ENCODE measurements at regions not wholly inside any gene's neighbourhood (a gene's known extent, or its start where the extent isn't known, plus 50 kb on each side); places are given as distances from the start of the nearest gene placed in this dataset.

GRCh38 chr2:12510070-12510469, 206.7 kb upstream of the TRIB2 start:
- DNase-seq (ENCODE audit: low read depth, low spot score) (no peak), FAIRE-seq (no peak)
- Histone ChIP-seq H4K20me1 (ENCODE audit: control insufficient read depth, extremely low read depth, insufficient read depth, low read length) (no peaks in the 10 kb centered on the region), H3K4me3 (ENCODE audit: control insufficient read depth in 2 of 3, extremely low read depth in 1 of 3, insufficient read depth in 2 of 3, low read depth in 1 of 3, low read length in 3 of 3) (no peak overlapping the region), H3K9ac (ENCODE audit: control insufficient read depth, extremely low read depth, insufficient read depth, low read length) (no peak overlapping the region), H3K79me2 (ENCODE audit: control insufficient read depth, insufficient read depth, low read length) (no peaks in the 10 kb centered on the region), H3K27ac (ENCODE audit: control insufficient read depth, insufficient read depth, low read length) (no peak overlapping the region), H3K4me1 (ENCODE audit: control insufficient read depth, extremely low read depth, insufficient read depth, low read length) (peaks cover 25% of the 10 kb centered on the region), H3K9me1 (ENCODE audit: control insufficient read depth, extremely low read depth, insufficient read depth, low read length) (no peaks in the 10 kb centered on the region), H3K27me3 (ENCODE audit: control insufficient read depth, extremely low read depth, insufficient read depth, low read length) (peaks cover 5% of the 10 kb centered on the region), H3K9me3 (ENCODE audit: control insufficient read depth, low read depth, low read length) (no peaks in the 10 kb centered on the region), H3K36me3 (ENCODE audit: control insufficient read depth in 2 of 2, extremely low read depth in 1 of 2, insufficient read depth in 2 of 2, low read length in 2 of 2) (no peaks in the 10 kb centered on the region), H3K4me2 (ENCODE audit: control insufficient read depth, extremely low read depth, insufficient read depth, low read depth, low read length) (no peak overlapping the region), H2AFZ (ENCODE audit: control insufficient read depth, low read length) (no peak overlapping the region)
- dilution Hi-C loops (cut with MboI; ENCODE audit: extremely low pct_ligation_motif_present, low sequenced_read_pairs) = no loop called here
- TF ChIP-seq EZH2 (IDR thresholded peaks at IDR 0.05; ENCODE audit: low read length) (no peak), CTCF (optimal IDR thresholded peaks at IDR 0.05 in 1 of 3, IDR thresholded peaks at IDR 0.05 in 1 of 3, conservative IDR thresholded peaks at IDR 0.05 in 1 of 3; ENCODE audit: extremely low read depth in 1 of 3, insufficient read depth in 2 of 3, low read length in 3 of 3) (no peak)

GRCh38 chr2:12513339-12513738, 203.4 kb upstream of the TRIB2 start:
- H3K4me3 ChIP-seq (ENCODE audit: control insufficient read depth in 2 of 3, extremely low read depth in 1 of 3, insufficient read depth in 2 of 3, low read depth in 1 of 3, low read length in 3 of 3) = no peak overlapping the region
- H3K4me2 ChIP-seq (ENCODE audit: control insufficient read depth, extremely low read depth, insufficient read depth, low read depth, low read length) = no peak overlapping the region
- no peak overlapping the region for H2AFZ ChIP-seq (ENCODE audit: control insufficient read depth, low read length)
- H4K20me1 ChIP-seq (ENCODE audit: control insufficient read depth, extremely low read depth, insufficient read depth, low read length) = no peaks in the 10 kb centered on the region
- no peak overlapping the region for H3K27ac ChIP-seq (ENCODE audit: control insufficient read depth, insufficient read depth, low read length)
- TF ChIP-seq EZH2 (IDR thresholded peaks at IDR 0.05; ENCODE audit: low read length) = no peak
- TF ChIP-seq CTCF (optimal IDR thresholded peaks at IDR 0.05 in 1 of 3, IDR thresholded peaks at IDR 0.05 in 1 of 3, conservative IDR thresholded peaks at IDR 0.05 in 1 of 3; ENCODE audit: extremely low read depth in 1 of 3, insufficient read depth in 2 of 3, low read length in 3 of 3) = no peak
- peaks cover 9% of the 10 kb centered on the region for H3K4me1 ChIP-seq (ENCODE audit: control insufficient read depth, extremely low read depth, insufficient read depth, low read length)
- no peaks in the 10 kb centered on the region for H3K36me3 ChIP-seq (ENCODE audit: control insufficient read depth in 2 of 2, extremely low read depth in 1 of 2, insufficient read depth in 2 of 2, low read length in 2 of 2)
- FAIRE-seq (peak; percentile 39), DNase-seq (ENCODE audit: low read depth, low spot score) (no peak)
- dilution Hi-C loops (cut with MboI; ENCODE audit: extremely low pct_ligation_motif_present, low sequenced_read_pairs) = no loop called here
- H3K9me1 ChIP-seq (ENCODE audit: control insufficient read depth, extremely low read depth, insufficient read depth, low read length) = no peaks in the 10 kb centered on the region
- H3K79me2 ChIP-seq (ENCODE audit: control insufficient read depth, insufficient read depth, low read length) = no peaks in the 10 kb centered on the region
- no peaks in the 10 kb centered on the region for H3K27me3 ChIP-seq (ENCODE audit: control insufficient read depth, extremely low read depth, insufficient read depth, low read length)
- H3K9me3 ChIP-seq (ENCODE audit: control insufficient read depth, low read depth, low read length) = no peaks in the 10 kb centered on the region
- H3K9ac ChIP-seq (ENCODE audit: control insufficient read depth, extremely low read depth, insufficient read depth, low read length) = no peak overlapping the region
